ENCODE measurements at regions not wholly inside any gene's neighbourhood (a gene's known extent, or its start where the extent isn't known, plus 50 kb on each side); places are given as distances from the start of the nearest gene placed in this dataset.

- TF ChIP-seq CTCF (IDR thresholded peaks at IDR 0.05) (no peak), POLR2A (IDR thresholded peaks at IDR 0.05) (no peak)
Observed at GRCh38 chr16:66161269-66161668, 205.2 kb upstream of the CDH5 start.
